GM13977 (cell line): ENCODE measurements at regions not wholly inside any gene's neighbourhood (a gene's known extent, or its start where the extent isn't known, plus 50 kb on each side); places are given as distances from the start of the nearest gene placed in this dataset.

Experiments
- DNase-seq: peaks from one replicate; pipeline ENCODE4 v3.0.0; 2012; ENCODE audit warnings: low spot score
- in situ Hi-C: fragments of 300-500 bp; cut with MboI; formaldehyde crosslinking; loops from one replicate; pipeline ENCODE4 v1.12.0; 2022; ENCODE audit warnings: low sequenced_read_pairs, low pct_unique_long_range_greater_than_20kb, mixed read lengths, inconsistent platforms; ENCODE audit not compliant: unreplicated experiment
- TF ChIP-seq, protein P1 (sequence below): IDR thresholded peaks from 2 replicates; pipeline ENCODE4 v1.5.1; 2012; ENCODE audit warnings: mild to moderate bottlenecking, control low read depth; ENCODE audit not compliant: insufficient read depth; ENCODE audit errors: extremely low read depth, missing control alignments

DNA sequence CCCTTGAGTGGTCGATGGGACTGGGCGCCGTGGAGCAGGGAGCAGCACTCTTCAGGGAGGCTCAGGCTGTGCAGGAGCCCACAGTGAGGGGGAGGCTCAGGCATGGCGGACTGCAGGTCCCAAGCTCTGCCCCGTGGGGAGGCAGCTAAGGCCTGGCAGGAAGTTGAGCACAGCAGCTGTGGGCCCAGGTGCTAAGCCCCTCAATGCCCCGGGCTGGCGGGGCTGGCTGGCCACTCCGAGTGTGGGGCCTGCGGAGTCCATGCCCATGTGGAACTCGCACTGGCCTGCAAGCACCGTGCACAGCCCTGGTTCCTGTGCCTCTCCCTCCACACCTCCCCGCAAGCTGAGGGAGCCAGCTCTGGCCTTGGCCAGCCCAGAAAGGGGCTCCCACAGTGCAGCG lies 948.4 kb upstream of the EYS start:
- TF ChIP-seq, protein P1, sequence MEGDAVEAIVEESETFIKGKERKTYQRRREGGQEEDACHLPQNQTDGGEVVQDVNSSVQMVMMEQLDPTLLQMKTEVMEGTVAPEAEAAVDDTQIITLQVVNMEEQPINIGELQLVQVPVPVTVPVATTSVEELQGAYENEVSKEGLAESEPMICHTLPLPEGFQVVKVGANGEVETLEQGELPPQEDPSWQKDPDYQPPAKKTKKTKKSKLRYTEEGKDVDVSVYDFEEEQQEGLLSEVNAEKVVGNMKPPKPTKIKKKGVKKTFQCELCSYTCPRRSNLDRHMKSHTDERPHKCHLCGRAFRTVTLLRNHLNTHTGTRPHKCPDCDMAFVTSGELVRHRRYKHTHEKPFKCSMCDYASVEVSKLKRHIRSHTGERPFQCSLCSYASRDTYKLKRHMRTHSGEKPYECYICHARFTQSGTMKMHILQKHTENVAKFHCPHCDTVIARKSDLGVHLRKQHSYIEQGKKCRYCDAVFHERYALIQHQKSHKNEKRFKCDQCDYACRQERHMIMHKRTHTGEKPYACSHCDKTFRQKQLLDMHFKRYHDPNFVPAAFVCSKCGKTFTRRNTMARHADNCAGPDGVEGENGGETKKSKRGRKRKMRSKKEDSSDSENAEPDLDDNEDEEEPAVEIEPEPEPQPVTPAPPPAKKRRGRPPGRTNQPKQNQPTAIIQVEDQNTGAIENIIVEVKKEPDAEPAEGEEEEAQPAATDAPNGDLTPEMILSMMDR = no peak
- DNase-seq = no peak
- in situ Hi-C loops = no loop called here

DNA sequence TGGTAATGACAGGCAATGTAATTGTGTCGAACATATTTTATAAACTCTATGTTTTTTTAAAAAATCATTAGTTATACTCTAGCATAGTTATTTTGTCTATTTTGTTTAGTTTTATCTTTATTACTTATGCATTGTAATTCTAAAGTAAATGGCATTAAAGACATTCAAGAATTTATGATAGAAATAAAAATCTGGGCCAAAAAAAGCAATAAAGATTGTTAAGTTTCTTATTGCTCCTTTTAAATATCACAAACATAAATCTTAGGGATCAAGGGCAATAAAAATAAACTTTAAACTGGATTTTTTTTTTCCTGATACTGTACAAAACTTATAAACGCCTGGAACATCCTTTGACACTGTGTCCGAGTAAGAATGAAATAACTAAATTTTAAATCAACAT lies 931.5 kb upstream of the EYS start:
- in situ Hi-C loops = no loop called here
- DNase-seq = no peak
- TF ChIP-seq, protein P1 = no peak

DNA sequence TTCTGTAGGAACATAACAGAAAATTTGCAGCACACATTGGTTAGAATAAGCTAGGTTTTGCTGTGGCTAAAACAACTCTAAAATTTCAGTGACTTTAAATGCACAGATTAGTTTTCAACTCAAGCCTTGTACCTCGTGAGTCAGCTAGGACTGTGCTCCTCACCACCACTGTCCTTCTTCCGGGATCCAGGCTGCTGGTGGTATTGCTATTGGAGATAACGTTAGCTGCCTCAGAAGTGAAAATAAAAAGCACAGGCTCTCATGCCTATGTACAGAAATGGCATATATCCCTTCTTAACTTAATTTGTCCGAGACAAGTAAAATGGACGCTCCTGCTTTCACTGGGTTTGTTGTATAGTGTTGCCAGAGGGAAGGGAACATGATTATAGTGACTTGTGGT lies 931.1 kb upstream of the EYS start:
- in situ Hi-C loops = no loop called here
- DNase-seq = no peak

DNA sequence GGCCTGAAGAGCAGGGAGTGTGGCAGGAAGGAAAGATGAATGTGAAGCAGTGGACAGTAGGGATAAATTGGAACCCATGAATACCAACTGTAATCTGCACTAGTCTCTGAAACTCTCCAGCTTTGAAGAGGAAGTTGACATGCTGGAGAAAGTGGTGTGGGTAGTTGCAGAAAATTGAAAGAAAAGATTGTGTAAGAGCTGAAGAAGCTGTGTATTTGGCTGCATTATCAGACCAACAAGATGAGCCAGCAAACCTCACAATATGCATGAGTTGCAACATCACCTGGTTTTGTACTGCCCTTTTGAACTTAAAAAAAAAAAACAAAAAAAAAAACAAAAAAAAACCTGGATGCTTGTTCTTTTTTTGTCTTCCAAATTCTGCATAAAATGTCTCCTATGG lies 921.9 kb upstream of the EYS start:
- DNase-seq = no peak
- TF ChIP-seq, protein P1 = no peak
- in situ Hi-C loops = no loop called here

More for the DNA sequence above, 931.1 kb upstream of the EYS start:
- TF ChIP-seq, protein P1 = no peak

- TF ChIP-seq, protein P1 = no peak
- no peak for DNase-seq
- in situ Hi-C loops = no loop called here
Observed at GRCh38 chr6:66623050-66623449, 916.0 kb upstream of the EYS start.

DNA sequence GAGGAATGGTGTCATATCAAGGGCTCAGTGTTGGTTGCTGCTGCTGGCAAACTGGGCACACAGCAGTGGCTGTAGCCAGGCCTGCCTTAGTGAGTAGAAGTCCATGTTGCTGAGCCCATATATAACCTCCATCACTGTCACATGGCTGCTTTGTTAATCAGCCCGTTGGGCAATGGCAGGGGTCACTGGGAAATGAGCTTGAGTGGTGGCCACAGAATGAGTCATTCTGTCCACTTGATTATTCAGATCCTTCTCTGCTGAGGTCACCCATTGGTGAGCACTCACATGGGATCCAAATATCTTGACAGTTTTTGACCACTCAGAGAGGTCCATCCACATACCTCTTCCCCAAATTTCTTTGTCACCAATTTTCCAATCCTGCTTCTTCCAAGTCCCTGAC lies 898.9 kb upstream of the EYS start:
- in situ Hi-C loops = no loop called here
- DNase-seq = no peak

More for the DNA sequence above, 898.9 kb upstream of the EYS start:
- TF ChIP-seq, protein P1 = no peak
